ENCODE measurements at regions not wholly inside any gene's neighbourhood (a gene's known extent, or its start where the extent isn't known, plus 50 kb on each side); places are given as distances from the start of the nearest gene placed in this dataset.

GRCh38 chr2:34849827-34850226 is 1250.7 kb upstream of the FAM98A start:
- no peak for DNase-seq (ENCODE audit: low spot score)
- Histone ChIP-seq H3K4me1 (ENCODE audit: insufficient read depth, low read length, poor library complexity, severe bottlenecking) (no peaks in the 10 kb centered on the region), H3K9me3 (ENCODE audit: low read depth, low read length, poor library complexity, severe bottlenecking) (no peaks in the 10 kb centered on the region), H3K4me3 (ENCODE audit: low read depth, low read length, poor library complexity, severe bottlenecking) (no peak overlapping the region), H3K36me3 (ENCODE audit: insufficient read depth, low read length, poor library complexity, severe bottlenecking) (no peaks in the 10 kb centered on the region), H3K27ac (ENCODE audit: low read depth, low read length, poor library complexity, severe bottlenecking) (no peak overlapping the region), H3K27me3 (replicated peaks; ENCODE audit: insufficient read depth, low read depth, low read length, poor library complexity) (no peaks in the 10 kb centered on the region)
- TF ChIP-seq EZH2 (IDR thresholded peaks at IDR 0.05; ENCODE audit: borderline replicate concordance, low read depth, low read length, poor library complexity, severe bottlenecking) (no peak), CTCF (conservative IDR thresholded peaks at IDR 0.05; ENCODE audit: low read depth, low read length) (no peak)
- intact Hi-C loops (cut with micrococcal nuclease; ENCODE audit: unreplicated experiment) = no loop called here
- ChIA-PET POLR2A (ENCODE audit: low non-redundant PET) (no interaction called here), CTCF (no interaction called here)
- BruUV-seq (replicated peaks) = no TSS peak

- H3K36me3 ChIP-seq (ENCODE audit: insufficient read depth, low read length, poor library complexity, severe bottlenecking) = no peaks in the 10 kb centered on the region
- no peak overlapping the region for H3K4me3 ChIP-seq (ENCODE audit: low read depth, low read length, poor library complexity, severe bottlenecking)
- ChIA-PET CTCF (no interaction called here), POLR2A (ENCODE audit: low non-redundant PET) (no interaction called here)
- intact Hi-C loops (cut with micrococcal nuclease; ENCODE audit: unreplicated experiment) = no loop called here
- DNase-seq (ENCODE audit: low spot score) = no peak
- no TSS peak for BruUV-seq (replicated peaks)
- no peak overlapping the region for H3K27ac ChIP-seq (ENCODE audit: low read depth, low read length, poor library complexity, severe bottlenecking)
- H3K27me3 ChIP-seq (replicated peaks; ENCODE audit: insufficient read depth, low read depth, low read length, poor library complexity) = no peaks in the 10 kb centered on the region
- H3K9me3 ChIP-seq (ENCODE audit: low read depth, low read length, poor library complexity, severe bottlenecking) = no peaks in the 10 kb centered on the region
- no peaks in the 10 kb centered on the region for H3K4me1 ChIP-seq (ENCODE audit: insufficient read depth, low read length, poor library complexity, severe bottlenecking)
- TF ChIP-seq EZH2 (IDR thresholded peaks at IDR 0.05; ENCODE audit: borderline replicate concordance, low read depth, low read length, poor library complexity, severe bottlenecking) = no peak
- no peak for TF ChIP-seq CTCF (conservative IDR thresholded peaks at IDR 0.05; ENCODE audit: low read depth, low read length)
These were observed 1249.6 kb upstream of the FAM98A start for GRCh38 chr2:34848691-34849090.

- POLR2A ChIA-PET (ENCODE audit: low non-redundant PET) = no interaction called here
- H3K27me3 ChIP-seq (replicated peaks; ENCODE audit: insufficient read depth, low read depth, low read length, poor library complexity) = no peaks in the 10 kb centered on the region
- CTCF ChIA-PET = no interaction called here
- no TSS peak for BruUV-seq (replicated peaks)
- no peaks in the 10 kb centered on the region for H3K36me3 ChIP-seq (ENCODE audit: insufficient read depth, low read length, poor library complexity, severe bottlenecking)
- no peaks in the 10 kb centered on the region for H3K4me1 ChIP-seq (ENCODE audit: insufficient read depth, low read length, poor library complexity, severe bottlenecking)
- intact Hi-C loops (cut with micrococcal nuclease; ENCODE audit: unreplicated experiment) = no loop called here
- TF ChIP-seq EZH2 (IDR thresholded peaks at IDR 0.05; ENCODE audit: borderline replicate concordance, low read depth, low read length, poor library complexity, severe bottlenecking) (no peak), CTCF (conservative IDR thresholded peaks at IDR 0.05; ENCODE audit: low read depth, low read length) (no peak)
- no peak overlapping the region for H3K4me3 ChIP-seq (ENCODE audit: low read depth, low read length, poor library complexity, severe bottlenecking)
- no peak for DNase-seq (ENCODE audit: low spot score)
- H3K9me3 ChIP-seq (ENCODE audit: low read depth, low read length, poor library complexity, severe bottlenecking) = no peaks in the 10 kb centered on the region
- no peak overlapping the region for H3K27ac ChIP-seq (ENCODE audit: low read depth, low read length, poor library complexity, severe bottlenecking)
These were observed 1249.0 kb upstream of the FAM98A start for GRCh38 chr2:34848132-34848531.
